ENCODE measurements at regions not wholly inside any gene's neighbourhood (a gene's known extent, or its start where the extent isn't known, plus 50 kb on each side); places are given as distances from the start of the nearest gene placed in this dataset.

DNA sequence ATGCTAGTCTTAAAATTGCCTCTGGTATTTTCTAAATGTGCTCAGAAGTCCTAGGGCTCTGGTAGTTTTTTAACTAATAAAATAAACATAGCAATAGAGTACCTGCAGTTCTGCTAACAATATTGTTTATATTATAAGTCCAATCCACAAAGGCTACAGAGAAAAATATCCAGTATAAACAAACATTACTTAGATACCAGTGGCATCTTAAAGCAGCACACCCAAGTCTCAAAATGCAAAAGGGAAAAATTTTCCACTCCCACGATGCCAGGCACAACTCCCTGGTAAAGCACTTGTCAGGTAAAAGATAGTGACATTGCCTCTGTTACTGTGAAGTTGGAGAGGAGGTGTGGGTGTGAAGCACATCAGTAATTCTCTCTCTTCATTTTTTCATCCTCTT lies 123.3 kb downstream of the OGFRL1 start:
- no peaks in the 10 kb centered on the region; a peak in 1 of 7 replicates for H3K36me3 Mint-ChIP-seq (ENCODE audit: insufficient read depth in 1 of 3, low read depth in 3 of 3)
- H2BK120ac ChIP-seq (ENCODE audit: low read depth, low read length, poor library complexity, severe bottlenecking) = no peak overlapping the region
- no peaks in the 10 kb centered on the region for H3K9me3 Mint-ChIP-seq
- H3K79me1 ChIP-seq (ENCODE audit: insufficient read depth, low read depth, low read length, poor library complexity, severe bottlenecking) = no peaks in the 10 kb centered on the region
- H3K27ac ChIP-seq (ENCODE audit: insufficient read length, low read depth, low read length) = no peak overlapping the region
- H3K4me3 Mint-ChIP-seq = no peak overlapping the region
- H3K23me2 ChIP-seq (ENCODE audit: insufficient read length, low read depth, low read length, poor library complexity, severe bottlenecking) = no peaks in the 10 kb centered on the region
- H3K27me3 Mint-ChIP-seq (ENCODE audit: low read depth) = no peaks in the 10 kb centered on the region
- no peak overlapping the region for H3K4ac ChIP-seq (ENCODE audit: low read depth, low read length)
- no peak overlapping the region for H2BK5ac ChIP-seq (ENCODE audit: insufficient read length, low read length)
- no peak overlapping the region for H4K8ac ChIP-seq (replicated peaks; ENCODE audit: insufficient read length, low read depth, low read length)
- H3K23ac ChIP-seq (ENCODE audit: insufficient read length, low read depth, low read length) = no peak overlapping the region
- DNase-seq = no peak
- peaks cover 4% of the 10 kb centered on the region; the same call in 1 of the 2 replicates for H3K4me1 ChIP-seq (ENCODE audit: insufficient read depth, low read length)
- no peak overlapping the region for H3K27ac Mint-ChIP-seq
- H3K4me1 Mint-ChIP-seq = peaks cover 10 to 14% of the 10 kb centered on the region in 2 experiments
- H2AFZ ChIP-seq (ENCODE audit: low read length) = no peak overlapping the region
- H3K79me2 ChIP-seq (ENCODE audit: insufficient read depth, low read length) = no peaks in the 10 kb centered on the region
- H3K14ac ChIP-seq (ENCODE audit: insufficient read depth, low read length) = no peak overlapping the region
- H3K9me3 ChIP-seq (ENCODE audit: control insufficient read depth, low read depth, low read length) = no peaks in the 10 kb centered on the region
- no peaks in the 10 kb centered on the region for H4K20me1 ChIP-seq (ENCODE audit: control insufficient read depth, insufficient read depth, insufficient read length)
- no peak overlapping the region for H3T11ph ChIP-seq (ENCODE audit: low read length)
- TF ChIP-seq CTCF (conservative IDR thresholded peaks at IDR 0.05) = no peak
- H4K5ac ChIP-seq (ENCODE audit: insufficient read length, low read depth, low read length) = no peak overlapping the region
- H3K18ac ChIP-seq (ENCODE audit: insufficient read length, low read depth, low read length) = no peak overlapping the region
- no peak overlapping the region for H2BK15ac ChIP-seq (ENCODE audit: low read depth, low read length)
- H4K91ac ChIP-seq (ENCODE audit: insufficient read length, low read depth, low read length) = no peak overlapping the region
- no peak overlapping the region for H3K56ac ChIP-seq (ENCODE audit: insufficient read length, low read depth, low read length)
- H3K9ac ChIP-seq (ENCODE audit: extremely low read depth, insufficient read length, low read length) = no peak overlapping the region
- H3K4me2 ChIP-seq (ENCODE audit: insufficient read depth, insufficient read length, low read length) = no peak overlapping the region
- H2BK20ac ChIP-seq (ENCODE audit: low read depth, low read length, poor library complexity, severe bottlenecking) = no peak overlapping the region
- no peak overlapping the region for H2AK5ac ChIP-seq (ENCODE audit: insufficient read length, low read length)
- no peak overlapping the region for H2BK12ac ChIP-seq (ENCODE audit: insufficient read length, low read depth, low read length)
- H3K27me3 ChIP-seq (ENCODE audit: insufficient read depth, low read length) = no peaks in the 10 kb centered on the region
- WGBS (ENCODE audit: extremely low coverage, insufficient read length, low lambda C conversion rate) = no CpG with 5 or more reads among the region's 1 CpG
